ENCODE measurements at regions not wholly inside any gene's neighbourhood (a gene's known extent, or its start where the extent isn't known, plus 50 kb on each side); places are given as distances from the start of the nearest gene placed in this dataset.

DNA sequence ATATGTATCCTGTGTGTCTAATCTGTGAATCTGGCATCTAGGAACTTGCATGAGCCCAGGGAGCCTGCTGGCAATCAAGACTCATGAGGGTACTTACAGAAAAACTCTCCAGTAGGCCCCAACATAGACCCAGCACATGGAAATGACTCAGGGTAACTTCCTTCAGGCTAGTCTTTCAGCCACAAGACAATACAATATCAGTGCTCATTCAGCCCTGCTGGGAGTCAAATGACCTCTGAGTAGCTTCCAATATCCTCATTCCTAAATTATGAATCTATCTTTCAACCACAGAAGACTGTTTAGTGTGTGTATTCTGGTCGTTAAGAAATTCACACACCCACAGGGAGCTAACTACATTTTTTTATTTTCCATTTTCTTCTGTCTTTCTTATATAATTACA lies 1273.0 kb downstream of the EFNA5 start:
- TF ChIP-seq, protein P1, sequence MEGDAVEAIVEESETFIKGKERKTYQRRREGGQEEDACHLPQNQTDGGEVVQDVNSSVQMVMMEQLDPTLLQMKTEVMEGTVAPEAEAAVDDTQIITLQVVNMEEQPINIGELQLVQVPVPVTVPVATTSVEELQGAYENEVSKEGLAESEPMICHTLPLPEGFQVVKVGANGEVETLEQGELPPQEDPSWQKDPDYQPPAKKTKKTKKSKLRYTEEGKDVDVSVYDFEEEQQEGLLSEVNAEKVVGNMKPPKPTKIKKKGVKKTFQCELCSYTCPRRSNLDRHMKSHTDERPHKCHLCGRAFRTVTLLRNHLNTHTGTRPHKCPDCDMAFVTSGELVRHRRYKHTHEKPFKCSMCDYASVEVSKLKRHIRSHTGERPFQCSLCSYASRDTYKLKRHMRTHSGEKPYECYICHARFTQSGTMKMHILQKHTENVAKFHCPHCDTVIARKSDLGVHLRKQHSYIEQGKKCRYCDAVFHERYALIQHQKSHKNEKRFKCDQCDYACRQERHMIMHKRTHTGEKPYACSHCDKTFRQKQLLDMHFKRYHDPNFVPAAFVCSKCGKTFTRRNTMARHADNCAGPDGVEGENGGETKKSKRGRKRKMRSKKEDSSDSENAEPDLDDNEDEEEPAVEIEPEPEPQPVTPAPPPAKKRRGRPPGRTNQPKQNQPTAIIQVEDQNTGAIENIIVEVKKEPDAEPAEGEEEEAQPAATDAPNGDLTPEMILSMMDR (IDR thresholded peaks at IDR 0.05; ENCODE audit: extremely low read depth in 1 of 2, insufficient read depth in 1 of 2, low read depth in 1 of 2, low read length in 2 of 2), result no peak
- TF ChIP-seq GATA2 (IDR thresholded peaks at IDR 0.05; ENCODE audit: insufficient read depth, insufficient read length, low read depth, low read length) (peak; percentile 85), EZH2 (IDR thresholded peaks at IDR 0.05; ENCODE audit: borderline replicate concordance, low read depth, low read length, severe bottlenecking) (no peak), POLR2A (IDR thresholded peaks at IDR 0.05; ENCODE audit: low read depth, low read length) (no peak), JUN (IDR thresholded peaks at IDR 0.05; ENCODE audit: borderline replicate concordance, insufficient read depth, insufficient read length, low read depth) (peak; percentile 79), POLR2AphosphoS5 (IDR thresholded peaks at IDR 0.05; ENCODE audit: insufficient read depth, low read depth, low read length) (peak; percentile 75), FOS (IDR thresholded peaks at IDR 0.05; ENCODE audit: borderline replicate concordance, insufficient read depth, low read length) (peak; percentile 96)
- TF ChIP-seq, protein P2, sequence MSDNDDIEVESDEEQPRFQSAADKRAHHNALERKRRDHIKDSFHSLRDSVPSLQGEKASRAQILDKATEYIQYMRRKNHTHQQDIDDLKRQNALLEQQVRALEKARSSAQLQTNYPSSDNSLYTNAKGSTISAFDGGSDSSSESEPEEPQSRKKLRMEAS (IDR thresholded peaks at IDR 0.05; ENCODE audit: insufficient read depth, insufficient read length), result peak; percentile 39

Measured in endothelial cell of umbilical vein (primary cell).